HCT116 (cell line): ENCODE measurements at regions not wholly inside any gene's neighbourhood (a gene's known extent, or its start where the extent isn't known, plus 50 kb on each side); places are given as distances from the start of the nearest gene placed in this dataset.

Experiments used
- EZH2 ChIP-seq: fragments of 200-600 bp; sonication (generic); IDR thresholded peaks from 2 replicates; pipeline ENCODE4 v1.6.1; 2017; ENCODE audit warnings: antibody characterized with exemption, mixed run types
- EZH2phosphoT487 ChIP-seq: fragments of 200-600 bp; IDR thresholded peaks from 2 replicates; pipeline ENCODE4 v1.6.1; 2018; ENCODE audit warnings: antibody characterized with exemption, borderline replicate concordance
- REST ChIP-seq: IDR thresholded peaks from 2 replicates; pipeline ENCODE4 v1.6.1; 2012; ENCODE audit warnings: low read depth
- SIN3A ChIP-seq: IDR thresholded peaks from 2 replicates; pipeline ENCODE4 v1.6.1; 2012; ENCODE audit warnings: low read depth
- ZNF274 ChIP-seq: fragments of 200-500 bp; sonication (Bioruptor generic); IDR thresholded peaks from 2 replicates; pipeline ENCODE4 v1.6.1; 2014; ENCODE audit warnings: mild to moderate bottlenecking, low read depth, low read length, inconsistent platforms
- TF ChIP-seq, protein P1 (sequence below): IDR thresholded peaks from 2 replicates; pipeline ENCODE4 v1.6.1; 2012
- TF ChIP-seq, protein P2 (sequence below), 3 experiments: fragments of 200-600 bp in 1 of 3; sonication (generic) in 1 of 3; IDR thresholded peaks in 2 of 3; conservative IDR thresholded peaks in 1 of 3; 2 replicates each; pipeline ENCODE4 v1.5.1; 2012 to 2017; ENCODE audit warnings: low read depth in 2 of 3, low read length in 2 of 3, antibody characterized with exemption in 1 of 3, borderline replicate concordance in 1 of 3, control low read depth in 1 of 3, mild to moderate bottlenecking in 1 of 3, mixed read lengths in 1 of 3, mixed run types in 1 of 3, moderate library complexity in 1 of 3; ENCODE audit not compliant: insufficient read depth in 1 of 3

GRCh38 chr3:103516950-103517349, 1082.1 kb downstream of the ZPLD1 start:
- TF ChIP-seq, protein P1, sequence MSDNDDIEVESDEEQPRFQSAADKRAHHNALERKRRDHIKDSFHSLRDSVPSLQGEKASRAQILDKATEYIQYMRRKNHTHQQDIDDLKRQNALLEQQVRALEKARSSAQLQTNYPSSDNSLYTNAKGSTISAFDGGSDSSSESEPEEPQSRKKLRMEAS, result no peak
- no peak for TF ChIP-seq REST
- TF ChIP-seq, protein P2, sequence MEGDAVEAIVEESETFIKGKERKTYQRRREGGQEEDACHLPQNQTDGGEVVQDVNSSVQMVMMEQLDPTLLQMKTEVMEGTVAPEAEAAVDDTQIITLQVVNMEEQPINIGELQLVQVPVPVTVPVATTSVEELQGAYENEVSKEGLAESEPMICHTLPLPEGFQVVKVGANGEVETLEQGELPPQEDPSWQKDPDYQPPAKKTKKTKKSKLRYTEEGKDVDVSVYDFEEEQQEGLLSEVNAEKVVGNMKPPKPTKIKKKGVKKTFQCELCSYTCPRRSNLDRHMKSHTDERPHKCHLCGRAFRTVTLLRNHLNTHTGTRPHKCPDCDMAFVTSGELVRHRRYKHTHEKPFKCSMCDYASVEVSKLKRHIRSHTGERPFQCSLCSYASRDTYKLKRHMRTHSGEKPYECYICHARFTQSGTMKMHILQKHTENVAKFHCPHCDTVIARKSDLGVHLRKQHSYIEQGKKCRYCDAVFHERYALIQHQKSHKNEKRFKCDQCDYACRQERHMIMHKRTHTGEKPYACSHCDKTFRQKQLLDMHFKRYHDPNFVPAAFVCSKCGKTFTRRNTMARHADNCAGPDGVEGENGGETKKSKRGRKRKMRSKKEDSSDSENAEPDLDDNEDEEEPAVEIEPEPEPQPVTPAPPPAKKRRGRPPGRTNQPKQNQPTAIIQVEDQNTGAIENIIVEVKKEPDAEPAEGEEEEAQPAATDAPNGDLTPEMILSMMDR (IDR thresholded peaks at IDR 0.05 in 2 of 3, conservative IDR thresholded peaks at IDR 0.05 in 1 of 3; ENCODE audit: borderline replicate concordance in 1 of 3, insufficient read depth in 1 of 3, low read depth in 2 of 3, low read length in 2 of 3), result no peak
- no peak for TF ChIP-seq ZNF274
- no peak for TF ChIP-seq EZH2
- no peak for TF ChIP-seq SIN3A
- no peak for TF ChIP-seq EZH2phosphoT487
